KMS-11 (cell line): ENCODE measurements at regions not wholly inside any gene's neighbourhood (a gene's known extent, or its start where the extent isn't known, plus 50 kb on each side); places are given as distances from the start of the nearest gene placed in this dataset.

Experiments used
- H2AFZ ChIP-seq: fragments of 200-600 bp; sonication (generic); 2 replicates; pipeline ENCODE4 v1.6.1; 2016; ENCODE audit warnings: antibody characterized with exemption, mixed run types, low read depth
- H3K27ac ChIP-seq: fragments of 200-600 bp; sonication (generic); 2 replicates; pipeline ENCODE4 v1.6.1; 2016; ENCODE audit warnings: mild to moderate bottlenecking, mixed run types
- H3K27me3 ChIP-seq: fragments of 200-600 bp; sonication (generic); 2 replicates; pipeline ENCODE4 v1.6.1; 2017; ENCODE audit warnings: mild to moderate bottlenecking, low read depth, mixed run types, moderate library complexity; ENCODE audit not compliant: insufficient read depth
- H3K36me3 ChIP-seq: fragments of 200-600 bp; sonication (generic); 2 replicates; pipeline ENCODE4 v1.6.1; 2017; ENCODE audit warnings: mild to moderate bottlenecking, mixed run types; ENCODE audit not compliant: insufficient read depth
- H3K4me1 ChIP-seq: fragments of 200-600 bp; sonication (generic); 2 replicates; pipeline ENCODE4 v1.6.1; 2016; ENCODE audit warnings: mild to moderate bottlenecking, low read depth, mixed run types; ENCODE audit not compliant: poor library complexity, severe bottlenecking
- H3K4me2 ChIP-seq: fragments of 200-600 bp; sonication (generic); 2 replicates; pipeline ENCODE4 v1.7.0; 2016; ENCODE audit warnings: mild to moderate bottlenecking, mixed run types
- H3K4me3 ChIP-seq: fragments of 200-600 bp; sonication (generic); IDR thresholded peaks from 2 replicates; pipeline ENCODE4 v1.6.1; 2017; ENCODE audit warnings: low read depth, low read length, mixed read lengths; ENCODE audit not compliant: insufficient read depth
- H3K79me2 ChIP-seq: fragments of 200-600 bp; sonication (generic); 2 replicates; pipeline ENCODE4 v1.6.1; 2016; ENCODE audit warnings: low read depth, mixed run types; ENCODE audit not compliant: insufficient read depth
- H3K9ac ChIP-seq: fragments of 200-600 bp; sonication (generic); 2 replicates; pipeline ENCODE4 v1.6.1; 2016; ENCODE audit warnings: mild to moderate bottlenecking, mixed run types
- H4K20me1 ChIP-seq: fragments of 200-600 bp; sonication (generic); 2 replicates; pipeline ENCODE4 v1.6.1; 2016; ENCODE audit warnings: mild to moderate bottlenecking, mixed run types; ENCODE audit not compliant: insufficient read depth
- TF ChIP-seq, protein P1 (sequence below): fragments of 200-600 bp; sonication (generic); conservative IDR thresholded peaks from 2 replicates; pipeline ENCODE4 v1.6.1; 2017; ENCODE audit warnings: low read depth, mild to moderate bottlenecking, antibody characterized with exemption, low read length, moderate library complexity, mixed read lengths

DNA sequence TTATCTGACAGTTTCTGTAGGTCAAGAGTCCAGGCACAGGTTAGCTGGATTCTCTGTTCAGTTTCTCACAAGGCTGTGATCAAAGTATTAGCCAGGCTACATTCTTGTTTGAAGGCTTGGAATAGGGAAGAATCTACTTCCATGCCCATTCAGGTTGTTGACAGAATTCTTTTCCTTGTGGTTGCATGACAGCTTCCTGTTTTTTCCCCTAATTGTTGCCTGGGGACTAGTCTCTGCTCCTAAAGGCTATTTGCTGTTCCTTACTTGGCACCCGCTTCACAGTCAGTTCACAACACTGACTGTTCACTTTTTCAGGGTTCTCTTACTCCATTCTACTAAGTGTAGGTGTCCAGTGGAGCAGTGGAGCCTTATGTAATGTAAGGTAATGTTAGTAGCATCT lies 115.4 kb upstream of the GBE1 start:
- no peak overlapping the region for H2AFZ ChIP-seq

DNA sequence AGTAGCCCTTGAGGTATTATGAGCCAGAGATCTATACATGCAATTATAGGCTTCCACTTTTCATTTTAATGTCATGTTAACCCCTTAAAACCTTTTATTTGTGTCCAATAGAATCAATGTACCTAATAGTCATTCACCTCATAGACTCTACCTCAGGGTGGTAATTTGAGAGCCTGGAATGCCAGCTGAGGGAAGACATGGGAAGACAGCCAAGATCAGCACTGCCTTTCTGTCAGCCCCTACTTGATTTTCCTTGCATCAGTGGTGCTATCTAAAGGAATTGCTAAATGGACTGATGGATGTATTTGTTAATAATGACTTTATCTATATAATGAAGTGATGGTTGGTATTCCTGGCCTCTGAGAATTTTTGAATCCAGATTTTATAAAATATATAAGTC lies 113.3 kb upstream of the GBE1 start:
- H3K9ac ChIP-seq = no peak overlapping the region
- H3K79me2 ChIP-seq = no peaks in the 10 kb centered on the region
- no peaks in the 10 kb centered on the region for H4K20me1 ChIP-seq
- H3K4me1 ChIP-seq = no peaks in the 10 kb centered on the region
- no peaks in the 10 kb centered on the region for H3K36me3 ChIP-seq
- H3K4me2 ChIP-seq = no peak overlapping the region
- H3K4me3 ChIP-seq = no peak overlapping the region
- no peak overlapping the region for H2AFZ ChIP-seq
- TF ChIP-seq, protein P1, sequence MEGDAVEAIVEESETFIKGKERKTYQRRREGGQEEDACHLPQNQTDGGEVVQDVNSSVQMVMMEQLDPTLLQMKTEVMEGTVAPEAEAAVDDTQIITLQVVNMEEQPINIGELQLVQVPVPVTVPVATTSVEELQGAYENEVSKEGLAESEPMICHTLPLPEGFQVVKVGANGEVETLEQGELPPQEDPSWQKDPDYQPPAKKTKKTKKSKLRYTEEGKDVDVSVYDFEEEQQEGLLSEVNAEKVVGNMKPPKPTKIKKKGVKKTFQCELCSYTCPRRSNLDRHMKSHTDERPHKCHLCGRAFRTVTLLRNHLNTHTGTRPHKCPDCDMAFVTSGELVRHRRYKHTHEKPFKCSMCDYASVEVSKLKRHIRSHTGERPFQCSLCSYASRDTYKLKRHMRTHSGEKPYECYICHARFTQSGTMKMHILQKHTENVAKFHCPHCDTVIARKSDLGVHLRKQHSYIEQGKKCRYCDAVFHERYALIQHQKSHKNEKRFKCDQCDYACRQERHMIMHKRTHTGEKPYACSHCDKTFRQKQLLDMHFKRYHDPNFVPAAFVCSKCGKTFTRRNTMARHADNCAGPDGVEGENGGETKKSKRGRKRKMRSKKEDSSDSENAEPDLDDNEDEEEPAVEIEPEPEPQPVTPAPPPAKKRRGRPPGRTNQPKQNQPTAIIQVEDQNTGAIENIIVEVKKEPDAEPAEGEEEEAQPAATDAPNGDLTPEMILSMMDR = no peak
- H3K27me3 ChIP-seq = no peaks in the 10 kb centered on the region
- H3K27ac ChIP-seq = no peak overlapping the region

More for the DNA sequence above, 115.4 kb upstream of the GBE1 start:
- no peaks in the 10 kb centered on the region for H3K27me3 ChIP-seq
- H3K4me2 ChIP-seq = no peak overlapping the region
- H3K27ac ChIP-seq = no peak overlapping the region
- no peaks in the 10 kb centered on the region for H3K79me2 ChIP-seq
- no peaks in the 10 kb centered on the region for H4K20me1 ChIP-seq
- TF ChIP-seq, protein P1 = no peak
- no peaks in the 10 kb centered on the region for H3K4me1 ChIP-seq
- H3K36me3 ChIP-seq = no peaks in the 10 kb centered on the region
- no peak overlapping the region for H3K4me3 ChIP-seq
- no peak overlapping the region for H3K9ac ChIP-seq

DNA sequence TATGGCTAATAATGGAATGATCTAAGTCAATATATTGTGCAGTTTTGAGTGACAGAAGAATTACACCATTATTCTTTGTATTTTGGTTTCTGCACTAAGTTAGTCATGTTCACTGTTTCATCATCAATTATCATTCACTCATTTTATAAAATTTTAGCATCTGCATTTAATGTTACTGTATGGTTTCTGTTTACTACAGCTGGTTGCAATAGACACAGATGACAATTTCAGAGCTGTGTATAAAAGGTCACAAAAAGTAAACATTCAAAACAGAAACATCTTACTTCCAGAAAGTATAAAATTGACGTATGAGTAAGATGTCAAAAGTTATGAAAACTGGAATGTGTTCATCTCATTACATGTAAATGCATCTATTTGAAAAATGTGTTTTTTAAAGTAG lies 111.1 kb upstream of the GBE1 start:
- TF ChIP-seq, protein P1 = no peak
- no peaks in the 10 kb centered on the region for H3K4me1 ChIP-seq
- no peak overlapping the region for H2AFZ ChIP-seq
- H4K20me1 ChIP-seq = no peaks in the 10 kb centered on the region
- H3K4me3 ChIP-seq = no peak overlapping the region
- no peak overlapping the region for H3K4me2 ChIP-seq
- no peak overlapping the region for H3K9ac ChIP-seq
- no peak overlapping the region for H3K27ac ChIP-seq
- H3K36me3 ChIP-seq = no peaks in the 10 kb centered on the region
- no peaks in the 10 kb centered on the region for H3K27me3 ChIP-seq
- H3K79me2 ChIP-seq = no peaks in the 10 kb centered on the region

DNA sequence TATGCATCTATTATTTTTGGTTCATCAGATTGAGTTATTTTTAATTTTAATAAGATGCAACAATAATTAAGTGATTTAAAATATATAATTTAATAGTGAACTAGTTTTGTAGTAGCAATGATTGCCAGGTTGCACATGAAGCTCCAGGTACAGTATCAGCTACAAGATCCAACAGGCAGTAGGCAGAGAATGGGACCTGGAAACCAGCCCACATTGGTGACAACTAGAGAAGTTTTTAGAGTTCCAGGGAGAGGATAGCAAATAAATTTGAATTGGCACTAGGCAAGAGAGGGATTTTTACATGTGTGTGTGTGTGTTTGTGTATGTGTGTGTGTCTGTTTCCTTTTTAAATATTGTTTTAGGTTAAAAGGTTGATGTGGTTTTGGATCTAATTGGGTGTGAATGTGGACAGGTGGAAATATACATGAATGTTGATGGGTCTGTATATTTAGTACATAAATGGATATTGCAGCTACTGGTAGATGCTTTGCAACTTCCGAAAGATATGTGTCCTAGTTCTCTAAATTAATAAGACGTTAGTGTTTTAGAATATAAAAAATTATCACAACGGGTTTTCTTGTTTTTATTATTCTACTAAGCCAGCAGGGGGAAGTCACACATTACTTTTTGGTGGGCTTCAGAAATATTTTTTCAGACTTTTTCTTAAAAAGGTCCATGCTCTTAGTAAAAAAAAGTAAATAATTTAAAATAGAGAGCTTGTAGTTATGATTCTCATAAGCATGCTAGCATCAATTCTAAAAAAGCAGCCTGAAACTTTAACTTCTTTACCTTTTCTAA lies 110.1 kb upstream of the GBE1 start:
- Histone ChIP-seq H3K27me3 (no peaks in the 10 kb centered on the region), H3K27ac (no peak overlapping the region), H4K20me1 (no peaks in the 10 kb centered on the region), H3K4me1 (no peaks in the 10 kb centered on the region), H3K79me2 (no peaks in the 10 kb centered on the region), H2AFZ (no peak overlapping the region), H3K9ac (no peak overlapping the region), H3K36me3 (no peaks in the 10 kb centered on the region), H3K4me3 (no peak overlapping the region), H3K4me2 (no peak overlapping the region)
- TF ChIP-seq, protein P1 = no peak
